Skin epidermis (tissue), 12 donors: ENCODE measurements at regions not wholly inside any gene's neighbourhood (a gene's known extent, or its start where the extent isn't known, plus 50 kb on each side); places are given as distances from the start of the nearest gene placed in this dataset.
"Not testable (repeated sequence)": the region's sequence is repeated elsewhere in the genome, so short reads cannot be mapped to it uniquely, and the experiment has no call there.

Experiments
- H3K27ac ChIP-seq, 21 experiments: fragments of 200-600 bp; sonication (generic) in 11 of 21; one replicate each; pipeline ENCODE4 v1.5.0; 2020; ENCODE audit warnings: mild to moderate bottlenecking in 3 of 21, inconsistent platforms in 2 of 21, moderate library complexity in 2 of 21
- H3K4me3 ChIP-seq, 7 experiments: fragments of 200-600 bp; sonication (generic) in 2 of 7; one replicate each; pipeline ENCODE4 v1.5.0; 2020; ENCODE audit warnings: inconsistent platforms in 2 of 7, mild to moderate bottlenecking in 2 of 7, moderate library complexity in 1 of 7

DNA sequence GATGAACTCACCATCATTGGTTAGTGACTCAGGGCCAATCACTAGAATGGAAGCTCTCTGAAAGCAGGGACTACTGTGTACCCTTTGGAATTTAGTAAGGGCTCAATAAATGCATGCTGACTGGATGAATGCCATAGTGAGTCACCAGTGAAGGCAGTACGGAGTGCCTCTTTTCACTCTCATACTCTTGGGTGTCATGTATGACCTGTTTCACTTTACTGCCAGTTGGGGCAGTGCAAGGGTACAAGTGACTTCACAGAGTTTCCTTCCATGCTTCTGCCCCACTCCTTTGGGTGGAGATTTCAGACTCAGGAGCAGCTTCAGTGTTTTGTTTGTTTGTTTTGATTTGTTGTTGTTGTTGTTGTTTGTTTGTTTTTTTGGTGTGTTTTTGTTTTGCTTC is 57.7 kb downstream of the SOX3 start:
- Histone ChIP-seq H3K27ac (no peak overlapping the region), H3K4me3 (no peak overlapping the region)

GRCh38 chrX:140440876-140441275 is 64.0 kb downstream of the SOX3 start:
- Histone ChIP-seq H3K4me3 (no peak overlapping the region), H3K27ac (no peak overlapping the region)

- no peak overlapping the region for H3K4me3 ChIP-seq
Observed at GRCh38 chrX:140439476-140439875, 65.4 kb downstream of the SOX3 start.

DNA sequence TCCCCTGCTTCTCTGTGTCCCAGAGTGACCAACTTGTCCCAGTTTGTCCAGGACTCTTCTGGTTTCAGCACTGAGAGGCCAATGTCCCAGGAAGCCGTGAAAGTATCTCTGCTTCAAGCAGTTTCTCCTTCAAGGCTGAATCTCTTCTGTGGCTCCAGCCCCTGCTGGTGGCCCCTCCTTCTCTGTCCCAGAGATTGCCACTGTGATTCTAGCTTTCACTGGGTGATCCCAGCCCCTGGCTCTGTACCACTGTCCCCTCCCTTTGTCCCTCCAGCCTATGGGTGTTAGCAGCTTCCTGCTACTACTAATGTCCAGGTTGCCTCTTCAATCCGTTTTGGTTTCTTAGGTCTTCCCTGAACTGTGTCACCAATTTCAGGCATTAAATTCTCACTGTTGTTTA is 70.5 kb downstream of the SOX3 start:
- Histone ChIP-seq H3K4me3 (no peak overlapping the region), H3K27ac (no peak overlapping the region)

More at GRCh38 chrX:140439476-140439875, 65.4 kb downstream of the SOX3 start:
- no peak overlapping the region for H3K27ac ChIP-seq

- Histone ChIP-seq H3K27ac (no peak overlapping the region), H3K4me3 (no peak overlapping the region)
Observed at GRCh38 chrX:140433582-140433981, 71.3 kb downstream of the SOX3 start.

GRCh38 chrX:140432346-140433175 is 72.3 kb downstream of the SOX3 start:
- no peak overlapping the region for H3K27ac ChIP-seq
- H3K4me3 ChIP-seq, result no peak overlapping the region

DNA sequence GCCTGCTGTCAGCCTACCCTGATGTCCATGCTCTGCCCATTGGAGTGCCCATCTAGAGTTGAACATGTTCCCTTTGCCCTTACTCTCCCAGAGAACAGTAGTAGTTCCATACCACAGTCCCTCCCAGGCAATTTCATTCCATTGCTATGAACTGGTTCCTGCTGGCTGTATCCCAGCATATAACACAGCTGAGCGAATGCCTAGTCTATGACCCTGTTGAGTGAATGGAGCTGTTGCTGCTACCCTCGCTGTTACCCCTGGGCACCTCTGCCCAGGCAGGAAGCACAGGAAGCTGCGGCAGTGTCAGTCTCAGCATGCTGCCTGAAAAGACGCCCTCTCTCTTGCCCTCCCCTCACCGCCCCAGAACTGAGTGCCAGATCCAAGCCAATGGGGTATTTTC is 73.3 kb downstream of the SOX3 start:
- Histone ChIP-seq H3K27ac (no peak overlapping the region), H3K4me3 (no peak overlapping the region)

- Histone ChIP-seq H3K27ac (no peak overlapping the region), H3K4me3 (no peak overlapping the region)
Observed at GRCh38 chrX:140425712-140426395, 79.0 kb downstream of the SOX3 start.

GRCh38 chrX:140422501-140422900 is 82.4 kb downstream of the SOX3 start:
- Histone ChIP-seq H3K4me3 (no peak overlapping the region), H3K27ac (no peak overlapping the region)

DNA sequence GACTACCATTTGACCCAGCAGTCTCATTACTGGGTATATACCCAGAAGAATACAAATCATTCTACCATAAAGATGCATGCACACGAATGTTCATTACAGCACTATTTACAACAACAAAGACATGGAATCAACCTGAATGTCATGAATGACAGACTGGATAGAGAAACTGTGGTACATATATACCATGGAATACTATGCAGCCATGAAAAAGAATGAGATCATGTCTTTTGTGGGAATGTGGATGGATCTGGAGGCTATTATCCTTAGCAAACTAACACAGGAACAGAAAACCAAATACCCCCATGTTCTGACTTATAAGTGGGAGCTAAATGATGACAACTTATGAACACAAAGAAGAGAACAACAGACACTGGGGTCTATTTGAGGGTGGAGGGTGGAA is 102.7 kb downstream of the SOX3 start:
- not testable (repeated sequence) for H3K4me3 ChIP-seq, H3K27ac ChIP-seq

GRCh38 chrX:140396326-140396725 is 108.5 kb downstream of the SOX3 start:
- H3K4me3 ChIP-seq, result not testable (repeated sequence)

GRCh38 chrX:140393507-140393906 is 111.4 kb downstream of the SOX3 start:
- Histone ChIP-seq H3K4me3 (no peak overlapping the region), H3K27ac (no peak overlapping the region)

More at GRCh38 chrX:140396326-140396725, 108.5 kb downstream of the SOX3 start:
- H3K27ac ChIP-seq, result not testable (repeated sequence)

DNA sequence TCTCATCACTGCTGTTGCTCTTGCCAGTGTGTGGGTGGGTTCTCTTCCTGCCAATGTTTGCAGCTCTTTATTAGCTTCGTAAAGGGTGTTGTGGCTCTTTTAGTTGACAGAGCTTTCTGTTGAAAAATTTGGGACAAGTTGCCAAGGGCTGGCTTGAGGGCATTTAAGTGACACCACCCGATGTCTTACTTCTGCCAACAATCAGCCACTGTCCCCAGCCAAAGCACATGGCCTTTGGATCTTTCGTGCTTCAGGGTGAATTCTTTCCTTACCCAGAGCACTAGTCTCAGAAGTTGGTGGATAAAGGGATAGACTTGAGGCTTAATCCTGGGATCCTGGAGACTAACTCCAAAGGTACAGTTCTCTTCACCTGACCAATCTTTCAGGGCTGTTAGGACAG is 113.6 kb downstream of the SOX3 start:
- Histone ChIP-seq H3K27ac (no peak overlapping the region), H3K4me3 (no peak overlapping the region)

- Histone ChIP-seq H3K27ac (no peak overlapping the region), H3K4me3 (no peak overlapping the region)
Observed at GRCh38 chrX:140389331-140389730, 115.5 kb downstream of the SOX3 start.

DNA sequence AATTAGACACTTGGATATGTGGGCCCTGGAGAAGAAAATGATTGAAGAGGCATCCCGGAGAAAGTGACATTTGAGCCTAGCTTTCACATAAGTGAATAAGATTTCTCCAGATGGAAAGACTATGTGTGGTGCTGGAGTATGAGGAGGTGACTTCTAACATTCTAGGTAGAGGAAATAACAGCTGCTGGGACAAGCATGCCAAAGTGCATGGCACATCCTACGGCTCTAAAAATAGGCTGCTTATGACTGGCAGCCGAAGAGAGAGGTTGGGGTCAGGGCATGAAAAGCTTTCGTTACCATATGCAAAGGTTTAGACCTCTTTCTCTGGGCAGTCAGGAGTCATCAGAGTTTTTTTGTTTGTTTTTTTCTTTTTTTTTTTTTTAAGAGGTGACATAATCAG is 142.0 kb downstream of the SOX3 start:
- Histone ChIP-seq H3K4me3 (no peak overlapping the region), H3K27ac (no peak overlapping the region)

DNA sequence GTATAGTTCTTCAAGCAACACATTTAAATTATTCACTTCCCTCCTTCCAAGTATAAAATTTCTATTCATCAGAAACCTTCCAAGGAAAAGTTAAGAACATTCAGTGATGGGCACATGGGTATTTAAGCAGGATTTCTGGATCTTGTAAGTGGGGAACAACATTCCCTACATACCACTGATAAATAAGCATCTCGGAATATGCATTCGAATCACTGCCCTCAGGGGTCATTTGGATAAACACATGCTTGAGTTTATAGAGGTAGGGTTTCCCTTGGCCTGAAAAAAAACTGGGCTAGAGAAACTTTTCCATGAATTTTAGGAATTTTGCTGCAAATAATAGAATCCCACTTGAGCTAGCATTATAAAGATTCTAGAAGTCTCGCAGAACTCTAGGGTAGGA is 143.9 kb downstream of the SOX3 start:
- Histone ChIP-seq H3K27ac (no peak overlapping the region), H3K4me3 (no peak overlapping the region)

GRCh38 chrX:140360284-140360683 is 144.6 kb downstream of the SOX3 start:
- Histone ChIP-seq H3K27ac (no peak overlapping the region), H3K4me3 (no peak overlapping the region)

DNA sequence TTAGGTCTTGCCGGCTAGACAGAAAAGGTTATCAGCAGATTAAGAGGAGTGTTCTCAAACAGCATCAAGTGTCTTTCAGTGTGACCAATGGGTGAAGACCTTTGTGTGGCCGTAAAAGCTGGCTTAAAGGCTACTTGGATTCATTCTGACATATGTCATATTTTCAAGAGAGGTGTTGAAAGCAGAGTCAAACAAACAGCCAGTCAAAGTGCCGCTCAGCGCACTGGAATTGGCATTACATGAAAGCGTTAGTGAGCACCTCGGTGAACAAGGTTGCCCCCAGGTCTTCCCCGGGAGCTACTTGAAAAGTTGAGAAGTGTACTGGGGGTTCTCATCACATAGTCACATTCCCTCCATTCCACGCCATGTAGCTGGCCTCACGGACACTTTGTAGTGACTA is 148.9 kb downstream of the SOX3 start:
- Histone ChIP-seq H3K27ac (no peak overlapping the region), H3K4me3 (no peak overlapping the region)

GRCh38 chrX:140355429-140355828 is 149.4 kb downstream of the SOX3 start:
- no peak overlapping the region for H3K27ac ChIP-seq
- no peak overlapping the region for H3K4me3 ChIP-seq

DNA sequence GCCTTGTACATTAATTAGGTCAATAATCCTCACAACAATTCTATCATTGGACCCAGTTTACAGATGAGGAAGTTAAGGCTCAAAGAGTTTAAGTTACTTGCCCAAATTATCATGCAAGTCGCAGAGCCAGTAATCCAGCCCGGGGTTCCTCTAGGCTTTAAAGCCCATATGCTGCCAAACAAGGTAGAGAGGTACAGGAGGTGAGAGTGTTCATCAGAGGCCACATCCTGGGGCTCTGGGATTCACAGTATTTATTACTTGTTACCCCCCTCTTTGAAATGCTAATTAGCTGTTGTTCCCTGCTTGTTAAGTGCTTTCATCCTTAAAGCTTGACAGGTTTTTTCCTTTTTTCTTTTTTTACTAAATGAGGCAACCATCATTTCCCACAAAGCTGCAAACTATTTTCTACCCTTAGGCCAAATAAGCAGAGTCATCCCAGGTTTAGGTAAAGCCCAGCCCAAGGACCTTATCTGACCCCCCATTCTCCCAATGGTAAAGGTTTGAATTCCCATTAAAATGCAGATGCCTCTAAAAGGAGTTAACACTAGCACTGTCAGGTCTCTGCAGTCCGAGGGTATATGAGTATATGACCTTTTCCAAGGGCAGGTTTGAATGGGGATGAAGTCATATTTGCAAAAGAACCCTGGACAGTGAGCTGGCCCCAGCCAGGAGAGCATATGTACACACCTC is 150.3 kb downstream of the SOX3 start:
- Histone ChIP-seq H3K27ac (no peak overlapping the region), H3K4me3 (no peak overlapping the region)

DNA sequence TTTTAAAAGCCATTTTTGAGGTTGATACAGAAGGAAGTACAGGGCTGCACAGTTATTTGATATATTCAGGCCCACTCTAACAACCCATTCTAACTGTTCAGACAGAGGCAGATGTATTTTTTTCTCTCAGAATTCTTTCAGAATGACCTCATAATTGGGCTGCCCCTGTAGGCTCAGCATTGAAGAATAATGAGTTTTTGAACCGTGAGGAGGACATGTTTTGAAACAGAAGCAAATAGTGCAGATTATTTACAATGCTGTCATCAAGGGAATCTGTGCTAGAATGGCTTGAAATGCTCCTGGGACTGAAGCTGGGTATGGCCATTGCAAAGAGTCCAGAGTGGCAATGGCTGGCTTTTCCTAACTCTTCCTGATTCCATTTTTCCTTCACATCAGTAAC is 158.1 kb downstream of the SOX3 start:
- Histone ChIP-seq H3K4me3 (no peak overlapping the region), H3K27ac (no peak overlapping the region)
